Fibroblast of lung (primary cell): ENCODE measurements at regions not wholly inside any gene's neighbourhood (a gene's known extent, or its start where the extent isn't known, plus 50 kb on each side); places are given as distances from the start of the nearest gene placed in this dataset.

Experiments used
- CTCF ChIP-seq, 2 donors: IDR thresholded peaks in 1 of 2; conservative IDR thresholded peaks in 1 of 2; 1 replicate in 1 of 2; 2 replicates in 1 of 2; pipeline ENCODE4 v1.5.1; 2011 to 2012; ENCODE audit warnings: low read length in 2 of 2, control low read depth in 1 of 2, inconsistent platforms in 1 of 2, low read depth in 1 of 2, mild to moderate bottlenecking in 1 of 2
- EZH2 ChIP-seq: IDR thresholded peaks from 2 replicates; pipeline ENCODE4 v1.5.1; 2012; ENCODE audit warnings: low read length, control low read depth, mild to moderate bottlenecking; ENCODE audit errors: missing control alignments

DNA sequence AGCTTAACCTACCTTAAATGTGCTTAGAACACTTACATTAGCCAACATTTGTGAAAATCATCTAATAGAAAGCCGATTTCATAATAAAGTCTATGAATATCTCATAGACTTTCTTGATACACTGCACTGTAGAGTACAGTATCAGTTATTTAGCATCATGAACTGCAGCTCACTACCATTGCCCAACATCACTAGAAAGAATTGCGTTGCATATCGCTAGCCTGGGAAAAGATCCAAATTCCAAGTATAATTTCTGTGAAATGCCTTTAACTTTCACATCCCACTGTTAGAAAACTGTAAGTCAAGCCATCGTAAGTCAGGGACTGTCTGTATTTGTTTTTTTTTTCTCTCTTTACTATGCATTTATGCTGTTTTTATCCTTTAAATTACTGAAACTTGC is 918.6 kb upstream of the PABPC4L start:
- TF ChIP-seq EZH2, result no peak
- no peak for TF ChIP-seq CTCF (conservative IDR thresholded peaks at IDR 0.05 in 1 of 2, IDR thresholded peaks at IDR 0.05 in 1 of 2; ENCODE audit: low read depth in 1 of 2, low read length in 2 of 2)
